Natural killer cell (primary cell): ENCODE measurements at regions not wholly inside any gene's neighbourhood (a gene's known extent, or its start where the extent isn't known, plus 50 kb on each side); places are given as distances from the start of the nearest gene placed in this dataset.

ENCODE experiments used
- ATAC-seq, 3 donors: fragments of 150-1000 bp in 2 of 3; fragments of 200-7000 bp in 1 of 3; cut with Tn5 transposase; 1 replicate in 1 of 3; 2 replicates in 2 of 3; pipeline ENCODE4 v1.10.0; 2021; ENCODE audit warnings: mild to moderate bottlenecking in 2 of 3, moderate library complexity in 2 of 3
- DNase-seq, 2 donors: peaks; one replicate each; pipeline versions ENCODE4 v3.0.0 to v3.0.0-alpha.2; 2013 to 2021; ENCODE audit warnings: mixed read lengths in 1 of 2
- H3K27ac ChIP-seq: one replicate; pipeline ENCODE4 v1.5.1; 2013; ENCODE audit warnings: mild to moderate bottlenecking, low read length
- H3K27me3 ChIP-seq: one replicate; pipeline ENCODE4 v1.6.1; 2013; ENCODE audit warnings: low read length; ENCODE audit not compliant: control insufficient read depth, insufficient read depth
- H3K36me3 ChIP-seq: one replicate; pipeline ENCODE4 v1.6.1; 2013; ENCODE audit warnings: low read length; ENCODE audit not compliant: control insufficient read depth, insufficient read depth
- H3K4me1 ChIP-seq: one replicate; pipeline ENCODE4 v1.6.1; 2013; ENCODE audit warnings: low read length; ENCODE audit not compliant: control insufficient read depth, insufficient read depth
- H3K4me3 ChIP-seq: one replicate; pipeline ENCODE4 v1.5.1; 2013; ENCODE audit warnings: low read length
- H3K9me3 ChIP-seq: one replicate; pipeline ENCODE4 v1.6.1; 2013; ENCODE audit warnings: low read length; ENCODE audit not compliant: control insufficient read depth, insufficient read depth
- H3K27ac Mint-ChIP-seq, 2 donors: one replicate each; pipeline ENCODE4 v1.8.0; 2022; ENCODE audit warnings: mild to moderate bottlenecking in 2 of 2, mixed read lengths in 2 of 2, moderate library complexity in 1 of 2
- H3K27me3 Mint-ChIP-seq, 2 donors: one replicate each; pipeline ENCODE4 v1.8.0; 2022; ENCODE audit warnings: low read depth in 2 of 2, mixed read lengths in 2 of 2
- H3K36me3 Mint-ChIP-seq: one replicate; pipeline ENCODE4 v1.8.0; 2022; ENCODE audit warnings: mixed read lengths
- H3K4me1 Mint-ChIP-seq, 2 donors: one replicate each; pipeline ENCODE4 v1.8.0; 2022; ENCODE audit warnings: mixed read lengths in 2 of 2
- H3K4me3 Mint-ChIP-seq: one replicate; pipeline ENCODE4 v1.8.0; 2022; ENCODE audit warnings: mild to moderate bottlenecking, moderate library complexity, mixed read lengths
- H3K9me3 Mint-ChIP-seq, 2 donors: one replicate each; pipeline ENCODE4 v1.8.0; 2022; ENCODE audit warnings: mixed read lengths in 2 of 2
- CTCF ChIP-seq: fragments of 200-600 bp; IDR thresholded peaks from one replicate; pipeline ENCODE4 v1.8.0; 2022; ENCODE audit warnings: antibody characterized with exemption
- WGBS: methylation state at CpG from one replicate; pipeline ENCODE4 v1.1.7; 2013; ENCODE audit warnings: missing lambda C conversion rate; ENCODE audit not compliant: insufficient coverage; 5-methylcytosine and 5-hydroxymethylcytosine counted together
- intact Hi-C: fragments of 100-400 bp; cut with micrococcal nuclease; formaldehyde crosslinking; loops from one replicate; pipeline ENCODE4 v1.14.2; 2022

- TF ChIP-seq CTCF, result no peak
- H3K36me3 ChIP-seq, result no peaks in the 10 kb centered on the region
- WGBS, result 38% methylated on average over 2 of the region's 3 CpGs
These were observed 128.6 kb upstream of the MAP9 start for GRCh38 chr4:155505321-155505720.

GRCh38 chr4:155497306-155497705 is 120.5 kb upstream of the MAP9 start:
- TF ChIP-seq CTCF, result no peak
- WGBS, result 93% methylated on average over 4 of the region's 4 CpGs
- no peak for ATAC-seq

More at GRCh38 chr4:155505321-155505720, 128.6 kb upstream of the MAP9 start:
- Mint-ChIP-seq H3K27ac (no peak overlapping the region), H3K27me3 (peaks cover 4 to 7% of the 10 kb centered on the region in 2 donors), H3K36me3 (no peaks in the 10 kb centered on the region), H3K9me3 (no peaks in the 10 kb centered on the region), H3K4me1 (no peaks in the 10 kb centered on the region), H3K4me3 (no peak overlapping the region)
- no peaks in the 10 kb centered on the region for H3K4me1 ChIP-seq
- DNase-seq (no peak), ATAC-seq (no peak)
- no peak overlapping the region for H3K4me3 ChIP-seq
- intact Hi-C loops, result no loop called here
- H3K27me3 ChIP-seq, result no peaks in the 10 kb centered on the region
- H3K27ac ChIP-seq, result no peak overlapping the region
- no peaks in the 10 kb centered on the region for H3K9me3 ChIP-seq

GRCh38 chr4:155496294-155496626 is 119.5 kb upstream of the MAP9 start:
- no peak overlapping the region for H3K4me3 ChIP-seq
- Mint-ChIP-seq H3K27ac (no peak overlapping the region), H3K36me3 (no peaks in the 10 kb centered on the region), H3K4me3 (no peak overlapping the region), H3K4me1 (no peaks in the 10 kb centered on the region), H3K9me3 (no peaks in the 10 kb centered on the region), H3K27me3 (peaks cover 0 to 7% of the 10 kb centered on the region in 2 donors)
- H3K27ac ChIP-seq, result no peak overlapping the region
- DNase-seq, result no peak
- no peaks in the 10 kb centered on the region for H3K9me3 ChIP-seq
- H3K27me3 ChIP-seq, result no peaks in the 10 kb centered on the region
- no peak for ATAC-seq
- TF ChIP-seq CTCF, result no peak
- H3K36me3 ChIP-seq, result no peaks in the 10 kb centered on the region
- intact Hi-C loops, result no loop called here
- H3K4me1 ChIP-seq, result no peaks in the 10 kb centered on the region
- WGBS, result no CpG with 5 or more reads among the region's 3 CpGs

More at GRCh38 chr4:155497306-155497705, 120.5 kb upstream of the MAP9 start:
- H3K4me3 ChIP-seq, result no peak overlapping the region
- H3K4me1 ChIP-seq, result no peaks in the 10 kb centered on the region
- no peak overlapping the region for H3K27ac ChIP-seq
- H3K9me3 ChIP-seq, result no peaks in the 10 kb centered on the region
- no peaks in the 10 kb centered on the region for H3K9me3 Mint-ChIP-seq
- peaks cover 0 to 7% of the 10 kb centered on the region in 2 donors for H3K27me3 Mint-ChIP-seq
- no peak overlapping the region for H3K27ac Mint-ChIP-seq
- H3K4me1 Mint-ChIP-seq, result no peaks in the 10 kb centered on the region
- intact Hi-C loops, result no loop called here
- no peak overlapping the region for H3K4me3 Mint-ChIP-seq
- no peak for DNase-seq
- H3K36me3 Mint-ChIP-seq, result no peaks in the 10 kb centered on the region
- no peaks in the 10 kb centered on the region for H3K36me3 ChIP-seq
- no peaks in the 10 kb centered on the region for H3K27me3 ChIP-seq

- no peak for DNase-seq
- peaks cover 0 to 7% of the 10 kb centered on the region in 2 donors for H3K27me3 Mint-ChIP-seq
- H3K36me3 ChIP-seq, result no peaks in the 10 kb centered on the region
- no peak for TF ChIP-seq CTCF
- H3K27ac ChIP-seq, result no peak overlapping the region
- no peak overlapping the region for H3K4me3 ChIP-seq
- no peaks in the 10 kb centered on the region for H3K9me3 ChIP-seq
- ATAC-seq, result no peak
- H3K4me3 Mint-ChIP-seq, result no peak overlapping the region
- no peak overlapping the region for H3K27ac Mint-ChIP-seq
- H3K27me3 ChIP-seq, result no peaks in the 10 kb centered on the region
- H3K4me1 ChIP-seq, result no peaks in the 10 kb centered on the region
- no peaks in the 10 kb centered on the region for H3K9me3 Mint-ChIP-seq
- H3K36me3 Mint-ChIP-seq, result no peaks in the 10 kb centered on the region
- 89% methylated on average over 11 of the region's 11 CpGs for WGBS
- H3K4me1 Mint-ChIP-seq, result no peaks in the 10 kb centered on the region
- intact Hi-C loops, result no loop called here
These were observed 119.0 kb upstream of the MAP9 start for GRCh38 chr4:155495572-155496293.
